ENCODE measurements at regions not wholly inside any gene's neighbourhood (a gene's known extent, or its start where the extent isn't known, plus 50 kb on each side); places are given as distances from the start of the nearest gene placed in this dataset.

DNA sequence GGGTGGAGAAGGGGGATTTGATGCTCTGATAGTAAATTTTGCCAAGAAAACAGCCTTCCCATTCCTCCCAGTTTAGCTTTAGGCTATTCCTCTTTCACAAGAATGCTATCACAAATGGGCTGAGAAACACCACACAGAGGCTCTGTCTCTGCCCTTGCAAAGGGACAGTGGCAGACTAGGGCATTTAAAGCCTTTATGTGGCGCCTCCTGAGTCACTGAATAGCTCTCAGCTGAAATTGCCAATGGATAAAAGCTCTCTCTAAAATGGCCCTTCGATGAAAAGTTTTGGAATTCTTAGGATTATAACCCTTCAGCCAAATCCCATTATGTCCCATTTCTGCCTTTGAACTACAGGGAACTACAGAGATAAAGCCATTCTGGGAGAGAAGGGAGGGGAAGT, 1000.4 kb downstream of the ADGRL2 start:
- Histone ChIP-seq H3K27ac (no peak overlapping the region), H3K4me3 (no peak overlapping the region)
- DNase-seq (ENCODE audit: low spot score) = no peak
- TF ChIP-seq, protein P1, sequence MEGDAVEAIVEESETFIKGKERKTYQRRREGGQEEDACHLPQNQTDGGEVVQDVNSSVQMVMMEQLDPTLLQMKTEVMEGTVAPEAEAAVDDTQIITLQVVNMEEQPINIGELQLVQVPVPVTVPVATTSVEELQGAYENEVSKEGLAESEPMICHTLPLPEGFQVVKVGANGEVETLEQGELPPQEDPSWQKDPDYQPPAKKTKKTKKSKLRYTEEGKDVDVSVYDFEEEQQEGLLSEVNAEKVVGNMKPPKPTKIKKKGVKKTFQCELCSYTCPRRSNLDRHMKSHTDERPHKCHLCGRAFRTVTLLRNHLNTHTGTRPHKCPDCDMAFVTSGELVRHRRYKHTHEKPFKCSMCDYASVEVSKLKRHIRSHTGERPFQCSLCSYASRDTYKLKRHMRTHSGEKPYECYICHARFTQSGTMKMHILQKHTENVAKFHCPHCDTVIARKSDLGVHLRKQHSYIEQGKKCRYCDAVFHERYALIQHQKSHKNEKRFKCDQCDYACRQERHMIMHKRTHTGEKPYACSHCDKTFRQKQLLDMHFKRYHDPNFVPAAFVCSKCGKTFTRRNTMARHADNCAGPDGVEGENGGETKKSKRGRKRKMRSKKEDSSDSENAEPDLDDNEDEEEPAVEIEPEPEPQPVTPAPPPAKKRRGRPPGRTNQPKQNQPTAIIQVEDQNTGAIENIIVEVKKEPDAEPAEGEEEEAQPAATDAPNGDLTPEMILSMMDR (IDR thresholded peaks at IDR 0.05) = no peak

DNA sequence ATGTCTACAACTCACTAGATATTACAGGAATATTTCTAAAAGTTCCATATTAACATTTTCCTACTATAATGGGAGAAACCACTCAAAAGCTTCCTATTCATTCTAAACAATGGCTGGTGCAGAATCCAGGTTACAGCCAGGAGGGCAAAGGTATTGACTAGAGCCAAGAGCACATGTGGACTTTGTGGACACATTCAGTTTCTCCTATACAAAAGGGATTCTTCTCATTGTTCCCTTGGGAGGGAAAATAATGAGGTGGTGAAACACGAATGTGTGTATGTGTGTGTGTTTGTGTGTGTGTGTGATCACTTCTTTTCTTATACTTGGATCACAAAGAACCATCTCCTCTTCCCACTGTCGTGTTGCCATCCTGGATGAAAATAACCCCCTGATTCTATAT, 1000.0 kb downstream of the ADGRL2 start:
- no peak for DNase-seq (ENCODE audit: low spot score)
- TF ChIP-seq, protein P1 (IDR thresholded peaks at IDR 0.05) = no peak
- Histone ChIP-seq H3K27ac (no peak overlapping the region), H3K4me3 (no peak overlapping the region)

DNA sequence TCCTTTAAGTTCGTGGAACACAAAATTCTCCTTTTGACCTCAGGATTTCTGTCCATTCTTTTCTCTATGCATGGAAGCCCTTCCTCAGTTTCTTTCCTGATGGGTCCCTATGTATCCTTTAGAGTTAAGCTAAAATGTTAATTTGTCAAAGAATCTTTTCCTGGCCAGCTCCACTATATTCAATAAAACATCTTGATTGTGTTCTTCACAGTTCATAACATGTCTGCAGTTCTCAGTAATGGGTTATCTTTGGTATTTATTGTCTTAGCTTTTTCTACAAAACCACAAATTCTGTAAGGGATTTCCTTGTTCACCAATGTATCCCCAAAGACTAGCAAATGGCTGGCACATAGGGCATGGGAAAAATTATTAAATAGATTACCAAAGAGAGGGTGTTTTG, 998.5 kb downstream of the ADGRL2 start:
- DNase-seq (ENCODE audit: low spot score) = no peak
- Histone ChIP-seq H3K4me3 (no peak overlapping the region), H3K27ac (no peak overlapping the region)
- TF ChIP-seq, protein P1 (IDR thresholded peaks at IDR 0.05) = no peak

- TF ChIP-seq, protein P1 (IDR thresholded peaks at IDR 0.05) = no peak
- Histone ChIP-seq H3K27ac (no peak overlapping the region), H3K4me3 (no peak overlapping the region)
- no peak for DNase-seq (ENCODE audit: low spot score)
These were observed 994.9 kb downstream of the ADGRL2 start for GRCh38 chr1:82795508-82796149.

GRCh38 chr1:82792151-82792550, 991.4 kb downstream of the ADGRL2 start:
- DNase-seq (ENCODE audit: low spot score) = no peak
- TF ChIP-seq, protein P1 (IDR thresholded peaks at IDR 0.05) = no peak
- no peak overlapping the region for H3K4me3 ChIP-seq
- no peak overlapping the region for H3K27ac ChIP-seq

DNA sequence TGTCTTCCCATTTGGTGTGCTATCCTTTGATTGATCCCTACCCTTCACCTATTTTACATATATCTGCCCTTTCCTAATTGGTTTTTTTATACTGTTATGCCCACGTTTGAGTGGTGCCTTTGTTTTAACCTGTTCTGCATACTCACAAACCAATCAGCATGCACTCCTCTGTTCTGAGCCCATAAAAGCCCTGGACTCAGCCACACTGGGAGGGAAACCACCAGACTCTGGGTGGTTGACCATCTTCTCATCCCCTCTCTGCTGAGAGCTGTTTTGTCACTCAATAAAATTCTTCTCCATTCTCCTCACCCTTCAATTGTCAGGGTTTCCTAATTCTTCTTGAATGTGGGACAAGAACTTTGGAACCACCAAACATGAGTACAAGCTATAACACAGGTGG, 989.8 kb downstream of the ADGRL2 start:
- Histone ChIP-seq H3K27ac (no peak overlapping the region), H3K4me3 (no peak overlapping the region)
- TF ChIP-seq, protein P1 (IDR thresholded peaks at IDR 0.05) = no peak
- no peak for DNase-seq (ENCODE audit: low spot score)

DNA sequence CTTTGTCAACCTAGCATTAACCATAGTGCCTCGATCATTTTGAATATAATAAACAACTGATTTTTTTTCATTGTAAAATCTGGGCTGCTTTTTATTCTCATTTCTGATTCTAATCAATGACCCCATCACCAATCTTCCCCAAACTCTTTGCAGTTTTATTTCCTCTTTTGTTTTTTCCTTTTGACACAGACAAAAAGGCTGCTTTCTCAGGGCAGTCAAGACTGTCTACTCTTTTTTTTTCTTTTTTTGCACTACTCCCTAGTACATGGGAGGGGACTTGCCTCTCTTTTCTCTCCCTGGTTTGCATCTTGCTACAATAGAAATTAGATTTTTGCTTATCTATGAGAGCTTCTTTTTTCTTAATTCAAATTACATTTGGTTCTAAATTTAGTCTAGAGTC, 987.9 kb downstream of the ADGRL2 start:
- H3K4me3 ChIP-seq = no peak overlapping the region
- TF ChIP-seq, protein P1 (IDR thresholded peaks at IDR 0.05) = no peak
- no peak for DNase-seq (ENCODE audit: low spot score)

More for the DNA sequence above, 987.9 kb downstream of the ADGRL2 start:
- H3K27ac ChIP-seq = no peak overlapping the region

Measured in coronary artery (tissue), 2 donors.